HepG2 (cell line): ENCODE measurements at regions not wholly inside any gene's neighbourhood (a gene's known extent, or its start where the extent isn't known, plus 50 kb on each side); places are given as distances from the start of the nearest gene placed in this dataset.
A peak's percentile ranks its signal among the peaks of the same experiment; 100 is the strongest.

Experiments used
- ATF7-NPFF ChIP-seq: sonication (generic); formaldehyde crosslinking; IDR thresholded peaks from 2 replicates; pipeline ENCODE4 v1.8.1; 2023; ENCODE audit warnings: mild to moderate bottlenecking, low read depth, missing genetic modification reagents, moderate library complexity
- CREB1 ChIP-seq, 2 experiments: fragments of 450-650 bp in 1 of 2; IDR thresholded peaks; 2 replicates each; pipeline ENCODE4 v1.6.1; 2016 to 2017; ENCODE audit warnings: control low read depth in 1 of 2, mild to moderate bottlenecking in 1 of 2, missing compliant biosample characterization in 1 of 2, missing genetic modification characterization in 1 of 2
- FOSL1 ChIP-seq: sonication (generic); formaldehyde crosslinking; IDR thresholded peaks from 2 replicates; pipeline ENCODE4 v1.9.0; 2021; ENCODE audit warnings: missing genetic modification reagents, borderline replicate concordance
- GATAD2A ChIP-seq: IDR thresholded peaks from 2 replicates; pipeline ENCODE4 v1.6.1; 2016
- HIVEP1 ChIP-seq: sonication (generic); formaldehyde crosslinking; IDR thresholded peaks from 2 replicates; pipeline ENCODE4 v1.4.0; 2020; ENCODE audit warnings: mild to moderate bottlenecking, missing genetic modification reagents
- HOXA3 ChIP-seq: sonication (generic); formaldehyde crosslinking; IDR thresholded peaks from 2 replicates; pipeline ENCODE4 v1.5.0; 2020; ENCODE audit warnings: missing genetic modification reagents
- ISL2 ChIP-seq: sonication (generic); formaldehyde crosslinking; IDR thresholded peaks from 2 replicates; pipeline ENCODE4 v1.5.0; 2020; ENCODE audit warnings: missing genetic modification reagents
- JUN ChIP-seq: sonication (generic); formaldehyde crosslinking; IDR thresholded peaks from 2 replicates; pipeline ENCODE4 v1.4.0; 2020; ENCODE audit warnings: mild to moderate bottlenecking, missing genetic modification reagents
- MTA3 ChIP-seq: sonication (generic); formaldehyde crosslinking; IDR thresholded peaks from 2 replicates; pipeline ENCODE4 v1.4.0; 2020; ENCODE audit warnings: missing genetic modification reagents
- MTF2 ChIP-seq: sonication (generic); formaldehyde crosslinking; IDR thresholded peaks from 2 replicates; pipeline ENCODE4 v1.5.0; 2020; ENCODE audit warnings: missing genetic modification reagents, borderline replicate concordance
- NCOA5 ChIP-seq: sonication (generic); formaldehyde crosslinking; IDR thresholded peaks from 2 replicates; pipeline ENCODE4 v1.4.0; 2020; ENCODE audit warnings: missing genetic modification reagents
- NFE2L2 ChIP-seq: fragments of 150-350 bp; IDR thresholded peaks from 2 replicates; pipeline ENCODE4 v1.6.1; 2014; ENCODE audit warnings: low read length
- ONECUT2 ChIP-seq: sonication (generic); formaldehyde crosslinking; IDR thresholded peaks from 2 replicates; pipeline ENCODE4 v1.4.0; 2020; ENCODE audit warnings: missing genetic modification reagents
- PLRG1 ChIP-seq: fragments of 450-650 bp; conservative IDR thresholded peaks from 2 replicates; pipeline ENCODE4 v1.6.1; 2016
- SNAPC2 ChIP-seq: sonication (generic); formaldehyde crosslinking; IDR thresholded peaks from 2 replicates; pipeline ENCODE4 v1.8.1; 2022; ENCODE audit warnings: mild to moderate bottlenecking, missing genetic modification reagents
- TBX2 ChIP-seq: sonication (generic); formaldehyde crosslinking; IDR thresholded peaks from 2 replicates; pipeline ENCODE4 v1.5.0; 2020; ENCODE audit warnings: missing genetic modification reagents, mild to moderate bottlenecking, borderline replicate concordance
- ZMYM3 ChIP-seq: sonication (generic); formaldehyde crosslinking; IDR thresholded peaks from 2 replicates; pipeline ENCODE4 v1.5.1; 2020; ENCODE audit warnings: mild to moderate bottlenecking, missing genetic modification reagents
- ZNF318 ChIP-seq: sonication (generic); formaldehyde crosslinking; IDR thresholded peaks from 2 replicates; pipeline ENCODE4 v1.4.0; 2020; ENCODE audit warnings: mild to moderate bottlenecking, missing genetic modification reagents
- ZNF432 ChIP-seq: sonication (generic); formaldehyde crosslinking; IDR thresholded peaks from 2 replicates; pipeline ENCODE4 v1.5.0; 2020; ENCODE audit warnings: missing genetic modification reagents, mild to moderate bottlenecking, borderline replicate concordance
- ZNF547 ChIP-seq: sonication (generic); formaldehyde crosslinking; IDR thresholded peaks from 2 replicates; pipeline ENCODE4 v1.5.1; 2020; ENCODE audit warnings: mild to moderate bottlenecking, missing genetic modification reagents
- TF ChIP-seq, protein P1 (sequence below): sonication (generic); formaldehyde crosslinking; IDR thresholded peaks from 2 replicates; pipeline ENCODE4 v1.5.0; 2020; ENCODE audit warnings: mild to moderate bottlenecking, missing genetic modification reagents

GRCh38 chr13:73765651-73766384, 368.4 kb downstream of the KLF12 start (continued):
- no peak for TF ChIP-seq ATF7-NPFF (CRISPR knock-in tag)
- no peak for TF ChIP-seq HIVEP1 (CRISPR knock-in tag)
- no peak for TF ChIP-seq ZMYM3 (CRISPR knock-in tag)
- no peak for TF ChIP-seq FOSL1 (CRISPR knock-in tag)
- TF ChIP-seq MTF2 (CRISPR knock-in tag), result no peak
- no peak for TF ChIP-seq CREB1 (IDR thresholded peaks at IDR 0.05)
- no peak for TF ChIP-seq CREB1 (CRISPR knock-in tag; IDR thresholded peaks at IDR 0.05)
- TF ChIP-seq NCOA5 (CRISPR knock-in tag), result no peak
- TF ChIP-seq ZNF318 (CRISPR knock-in tag), result no peak
- TF ChIP-seq PLRG1, result no peak
- 0 out of 2 replicates have a peak, but pooled peaks have one; percentile 19 for TF ChIP-seq TBX2
- no peak for TF ChIP-seq MTA3 (CRISPR knock-in tag)
- TF ChIP-seq, protein P1, sequence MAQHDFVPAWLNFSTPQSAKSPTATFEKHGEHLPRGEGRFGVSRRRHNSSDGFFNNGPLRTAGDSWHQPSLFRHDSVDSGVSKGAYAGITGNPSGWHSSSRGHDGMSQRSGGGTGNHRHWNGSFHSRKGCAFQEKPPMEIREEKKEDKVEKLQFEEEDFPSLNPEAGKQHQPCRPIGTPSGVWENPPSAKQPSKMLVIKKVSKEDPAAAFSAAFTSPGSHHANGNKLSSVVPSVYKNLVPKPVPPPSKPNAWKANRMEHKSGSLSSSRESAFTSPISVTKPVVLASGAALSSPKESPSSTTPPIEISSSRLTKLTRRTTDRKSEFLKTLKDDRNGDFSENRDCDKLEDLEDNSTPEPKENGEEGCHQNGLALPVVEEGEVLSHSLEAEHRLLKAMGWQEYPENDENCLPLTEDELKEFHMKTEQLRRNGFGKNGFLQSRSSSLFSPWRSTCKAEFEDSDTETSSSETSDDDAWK (CRISPR knock-in tag), result no peak
- peak; percentile 20; the same call in 1 of the 2 replicates for TF ChIP-seq GATAD2A (CRISPR knock-in tag)
- no peak for TF ChIP-seq ZNF547 (CRISPR knock-in tag)
- no peak for TF ChIP-seq JUN
- no peak for TF ChIP-seq ISL2
- TF ChIP-seq HOXA3 (CRISPR knock-in tag), result no peak
- TF ChIP-seq SNAPC2, result no peak
- no peak for TF ChIP-seq ONECUT2 (CRISPR knock-in tag)
- no peak for TF ChIP-seq NFE2L2
- TF ChIP-seq ZNF432 (CRISPR knock-in tag), result no peak
